ENCODE measurements at regions not wholly inside any gene's neighbourhood (a gene's known extent, or its start where the extent isn't known, plus 50 kb on each side); places are given as distances from the start of the nearest gene placed in this dataset.

DNA sequence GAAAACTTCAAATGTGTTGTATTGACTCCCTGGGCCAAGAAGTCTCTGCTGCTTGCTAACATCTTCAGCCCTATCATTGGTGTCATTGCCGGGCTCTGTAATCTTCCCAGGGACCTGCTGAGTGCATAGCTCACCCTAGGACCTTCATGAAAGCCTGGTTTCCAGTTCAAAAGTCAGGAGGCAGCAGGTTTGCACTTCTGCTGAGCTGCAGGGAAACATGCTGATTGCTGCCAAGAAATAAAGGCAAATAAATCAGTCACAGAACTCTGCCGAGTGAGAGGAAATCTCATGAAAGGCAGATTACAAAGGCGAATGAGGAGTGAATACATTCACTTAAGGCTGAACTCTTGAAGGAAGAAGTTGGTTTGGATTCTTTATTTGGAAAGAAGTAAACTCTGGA lies 1947.6 kb upstream of the CELF4 start:
- TF ChIP-seq STAT1 (IDR thresholded peaks at IDR 0.05; ENCODE audit: unreplicated experiment) = no peak
- no peak for TF ChIP-seq EZH2phosphoT487 (IDR thresholded peaks at IDR 0.05; ENCODE audit: unreplicated experiment)
- TF ChIP-seq, protein P1, sequence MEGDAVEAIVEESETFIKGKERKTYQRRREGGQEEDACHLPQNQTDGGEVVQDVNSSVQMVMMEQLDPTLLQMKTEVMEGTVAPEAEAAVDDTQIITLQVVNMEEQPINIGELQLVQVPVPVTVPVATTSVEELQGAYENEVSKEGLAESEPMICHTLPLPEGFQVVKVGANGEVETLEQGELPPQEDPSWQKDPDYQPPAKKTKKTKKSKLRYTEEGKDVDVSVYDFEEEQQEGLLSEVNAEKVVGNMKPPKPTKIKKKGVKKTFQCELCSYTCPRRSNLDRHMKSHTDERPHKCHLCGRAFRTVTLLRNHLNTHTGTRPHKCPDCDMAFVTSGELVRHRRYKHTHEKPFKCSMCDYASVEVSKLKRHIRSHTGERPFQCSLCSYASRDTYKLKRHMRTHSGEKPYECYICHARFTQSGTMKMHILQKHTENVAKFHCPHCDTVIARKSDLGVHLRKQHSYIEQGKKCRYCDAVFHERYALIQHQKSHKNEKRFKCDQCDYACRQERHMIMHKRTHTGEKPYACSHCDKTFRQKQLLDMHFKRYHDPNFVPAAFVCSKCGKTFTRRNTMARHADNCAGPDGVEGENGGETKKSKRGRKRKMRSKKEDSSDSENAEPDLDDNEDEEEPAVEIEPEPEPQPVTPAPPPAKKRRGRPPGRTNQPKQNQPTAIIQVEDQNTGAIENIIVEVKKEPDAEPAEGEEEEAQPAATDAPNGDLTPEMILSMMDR (conservative IDR thresholded peaks at IDR 0.05; ENCODE audit: low read depth in 2 of 2) = no peak
- no peak for TF ChIP-seq REST (IDR thresholded peaks at IDR 0.05; ENCODE audit: unreplicated experiment)
- no peak for TF ChIP-seq JUNB (IDR thresholded peaks at IDR 0.05; ENCODE audit: unreplicated experiment)
- no peak for TF ChIP-seq EZH2 (IDR thresholded peaks at IDR 0.05; ENCODE audit: low read depth, unreplicated experiment)
- no peak for TF ChIP-seq ZNF331 (CRISPR knock-in tag; IDR thresholded peaks at IDR 0.05; ENCODE audit: low read depth)
- no peak for TF ChIP-seq CREB1 (CRISPR knock-in tag; IDR thresholded peaks at IDR 0.05; ENCODE audit: low read depth)
- no peak for TF ChIP-seq POLR2AphosphoS5 (IDR thresholded peaks at IDR 0.05; ENCODE audit: low read depth)

All from GM23338 (cell line).